ENCODE measurements at regions not wholly inside any gene's neighbourhood (a gene's known extent, or its start where the extent isn't known, plus 50 kb on each side); places are given as distances from the start of the nearest gene placed in this dataset.
A peak's percentile ranks its signal among the peaks of the same experiment; 100 is the strongest.
"Not testable (repeated sequence)": the region's sequence is repeated elsewhere in the genome, so short reads cannot be mapped to it uniquely, and the experiment has no call there.

DNA sequence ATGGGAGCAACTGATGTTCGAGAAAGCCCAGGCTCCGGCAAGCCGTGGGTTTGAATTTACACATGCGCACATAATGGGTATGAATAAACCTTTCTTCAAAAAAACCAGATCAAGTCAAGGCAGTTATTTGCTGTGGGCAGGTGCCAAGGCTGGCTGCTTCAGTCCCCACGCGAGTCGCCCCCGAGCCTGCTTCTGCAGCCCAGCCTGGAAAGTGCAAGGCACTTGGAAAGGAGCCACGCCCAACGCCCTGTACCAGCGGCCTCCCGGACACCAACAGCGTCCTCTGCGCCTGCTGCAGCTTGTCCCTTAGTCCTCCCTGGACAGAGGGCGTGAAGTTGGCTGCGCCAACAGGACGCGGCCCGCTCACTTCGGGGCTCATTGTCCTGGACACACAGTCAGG, 68.9 kb downstream of the KLF15 start:
- Histone ChIP-seq H3K9me3 (no peaks in the 10 kb centered on the region), H3K4me1 (peaks cover 0 to 43% (median 24%) of the 10 kb centered on the region in 4 donors), H3K4me3 (peak overlapping the region; percentile 51 to 64), H3K27me3 (no peaks in the 10 kb centered on the region), H3K27ac (peak overlapping the region; percentile 90 to 92), H3K36me3 (no peaks in the 10 kb centered on the region)
- DNase-seq: peak; percentile 56 to 89
- intact Hi-C loops (cut with DNase I; ENCODE audit: low total_unique reads): loop anchor here (5.0 kb wide), 1 partner anchor 69 kb away; the partner anchor contains the start of gene KLF15
- TF ChIP-seq, protein P1, sequence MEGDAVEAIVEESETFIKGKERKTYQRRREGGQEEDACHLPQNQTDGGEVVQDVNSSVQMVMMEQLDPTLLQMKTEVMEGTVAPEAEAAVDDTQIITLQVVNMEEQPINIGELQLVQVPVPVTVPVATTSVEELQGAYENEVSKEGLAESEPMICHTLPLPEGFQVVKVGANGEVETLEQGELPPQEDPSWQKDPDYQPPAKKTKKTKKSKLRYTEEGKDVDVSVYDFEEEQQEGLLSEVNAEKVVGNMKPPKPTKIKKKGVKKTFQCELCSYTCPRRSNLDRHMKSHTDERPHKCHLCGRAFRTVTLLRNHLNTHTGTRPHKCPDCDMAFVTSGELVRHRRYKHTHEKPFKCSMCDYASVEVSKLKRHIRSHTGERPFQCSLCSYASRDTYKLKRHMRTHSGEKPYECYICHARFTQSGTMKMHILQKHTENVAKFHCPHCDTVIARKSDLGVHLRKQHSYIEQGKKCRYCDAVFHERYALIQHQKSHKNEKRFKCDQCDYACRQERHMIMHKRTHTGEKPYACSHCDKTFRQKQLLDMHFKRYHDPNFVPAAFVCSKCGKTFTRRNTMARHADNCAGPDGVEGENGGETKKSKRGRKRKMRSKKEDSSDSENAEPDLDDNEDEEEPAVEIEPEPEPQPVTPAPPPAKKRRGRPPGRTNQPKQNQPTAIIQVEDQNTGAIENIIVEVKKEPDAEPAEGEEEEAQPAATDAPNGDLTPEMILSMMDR (IDR thresholded peaks at IDR 0.05): no peak

DNA sequence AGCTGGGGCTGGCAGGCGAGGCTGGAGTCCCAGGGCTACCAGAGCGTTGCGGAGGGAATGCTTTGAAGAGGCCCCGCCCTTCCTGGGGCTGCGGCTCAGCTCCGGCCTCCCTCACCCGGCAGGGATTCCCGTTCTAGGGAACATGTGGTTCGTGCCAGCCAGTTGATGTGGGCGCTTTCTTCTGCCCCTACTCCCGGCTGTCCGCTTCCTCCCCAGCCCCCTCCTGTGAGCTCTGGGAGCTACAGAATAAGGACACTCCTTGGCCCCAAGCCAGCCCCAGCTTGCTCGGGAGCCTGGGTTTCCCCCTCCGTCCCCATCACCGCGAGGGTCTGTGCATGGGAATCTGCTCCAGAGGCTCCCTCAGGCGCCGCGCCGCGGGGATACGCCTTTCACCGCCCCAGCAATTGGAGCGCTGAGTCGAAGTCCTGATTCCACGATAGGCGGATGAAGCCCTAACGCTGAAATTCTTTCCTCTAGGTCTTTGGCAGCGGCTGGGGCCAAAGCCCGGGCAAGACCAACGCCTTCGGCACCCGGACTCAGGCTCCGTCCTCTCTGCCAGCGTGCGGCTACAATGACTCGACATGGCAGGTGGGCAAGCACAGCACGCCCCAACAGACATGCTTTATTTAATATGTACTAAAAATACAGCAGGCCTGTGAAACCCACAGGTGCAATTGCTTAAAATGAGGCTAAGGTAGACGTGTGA, 69.5 kb downstream of the KLF15 start:
- intact Hi-C loops (cut with DNase I; ENCODE audit: low total_unique reads): loop anchor here (5.0 kb wide), 1 partner anchor 70 kb away; the partner anchor contains the start of gene KLF15
- peak overlapping the region; percentile 90 to 92 for H3K27ac ChIP-seq
- peak overlapping the region; percentile 51 to 64 for H3K4me3 ChIP-seq

DNA sequence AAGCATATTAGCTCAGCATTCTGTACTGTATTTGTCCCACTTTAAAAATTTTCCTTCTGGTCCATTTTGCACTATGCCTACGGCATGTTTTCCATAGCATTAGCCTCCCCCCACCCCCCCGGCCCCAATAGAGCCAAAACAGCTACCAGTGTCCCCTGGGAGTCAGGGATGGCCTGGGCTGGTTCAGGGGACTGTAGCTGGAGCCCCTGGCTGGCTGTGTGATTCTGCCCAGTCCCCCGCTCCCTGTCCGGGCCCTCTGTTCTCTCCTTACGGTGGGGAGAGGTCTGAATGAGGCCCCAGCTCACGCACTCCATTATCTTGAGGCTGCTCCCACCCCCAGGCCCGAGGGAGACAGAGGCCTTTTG, 70.1 kb downstream of the KLF15 start:
- Histone ChIP-seq H3K4me1 (peaks cover 0 to 32% (median 22%) of the 10 kb centered on the region in 4 donors), H3K27me3 (no peaks in the 10 kb centered on the region), H3K4me3 (peak overlapping the region; percentile 51 to 64), H3K27ac (peak overlapping the region; percentile 90 to 92), H3K9me3 (no peaks in the 10 kb centered on the region), H3K36me3 (no peaks in the 10 kb centered on the region)
- DNase-seq: no peak
- intact Hi-C loops (cut with DNase I; ENCODE audit: low total_unique reads): loop anchor here (5.0 kb wide), 1 partner anchor 70 kb away; the partner anchor contains the start of gene KLF15
- TF ChIP-seq, protein P1 (IDR thresholded peaks at IDR 0.05): no peak

More for the DNA sequence above, 69.5 kb downstream of the KLF15 start:
- no peaks in the 10 kb centered on the region for H3K9me3 ChIP-seq
- TF ChIP-seq, protein P1 (IDR thresholded peaks at IDR 0.05): peak in 1 of 2 experiments; percentile 7
- no peaks in the 10 kb centered on the region for H3K36me3 ChIP-seq
- DNase-seq: peak; percentile 62 to 90
- peaks cover 0 to 37% (median 22%) of the 10 kb centered on the region in 4 donors for H3K4me1 ChIP-seq
- no peaks in the 10 kb centered on the region for H3K27me3 ChIP-seq

DNA sequence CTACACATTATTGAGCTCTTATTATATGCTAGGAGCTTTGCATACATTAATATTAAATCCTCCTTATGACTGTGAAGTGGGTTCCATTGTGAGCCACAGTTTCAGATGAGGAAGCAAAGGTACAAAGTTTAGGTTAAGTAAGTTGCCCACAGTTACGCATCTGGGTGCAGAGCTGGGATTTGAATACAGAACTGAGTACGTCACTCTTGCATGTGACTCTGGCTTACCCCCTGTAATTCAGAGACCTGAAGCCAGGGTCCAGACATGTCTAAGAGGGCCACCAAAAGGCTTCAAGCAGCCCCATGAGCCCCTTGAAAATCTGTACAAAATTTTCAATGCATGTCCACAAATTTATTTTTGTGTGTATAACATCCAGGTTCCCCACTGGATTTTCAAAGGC, 71.8 kb downstream of the KLF15 start:
- H3K4me1 ChIP-seq: peaks cover 0 to 31% (median 22%) of the 10 kb centered on the region in 4 donors
- intact Hi-C loops (cut with DNase I; ENCODE audit: low total_unique reads): loop anchor here (5.0 kb wide), 1 partner anchor 72 kb away; the partner anchor contains the start of gene KLF15
- TF ChIP-seq, protein P1 (IDR thresholded peaks at IDR 0.05): no peak
- H3K4me3 ChIP-seq: no peak overlapping the region
- no peaks in the 10 kb centered on the region for H3K27me3 ChIP-seq
- H3K36me3 ChIP-seq: no peaks in the 10 kb centered on the region
- H3K9me3 ChIP-seq: no peaks in the 10 kb centered on the region
- peak overlapping the region in 1 of 2 donors; percentile 92 for H3K27ac ChIP-seq
- no peak for DNase-seq

DNA sequence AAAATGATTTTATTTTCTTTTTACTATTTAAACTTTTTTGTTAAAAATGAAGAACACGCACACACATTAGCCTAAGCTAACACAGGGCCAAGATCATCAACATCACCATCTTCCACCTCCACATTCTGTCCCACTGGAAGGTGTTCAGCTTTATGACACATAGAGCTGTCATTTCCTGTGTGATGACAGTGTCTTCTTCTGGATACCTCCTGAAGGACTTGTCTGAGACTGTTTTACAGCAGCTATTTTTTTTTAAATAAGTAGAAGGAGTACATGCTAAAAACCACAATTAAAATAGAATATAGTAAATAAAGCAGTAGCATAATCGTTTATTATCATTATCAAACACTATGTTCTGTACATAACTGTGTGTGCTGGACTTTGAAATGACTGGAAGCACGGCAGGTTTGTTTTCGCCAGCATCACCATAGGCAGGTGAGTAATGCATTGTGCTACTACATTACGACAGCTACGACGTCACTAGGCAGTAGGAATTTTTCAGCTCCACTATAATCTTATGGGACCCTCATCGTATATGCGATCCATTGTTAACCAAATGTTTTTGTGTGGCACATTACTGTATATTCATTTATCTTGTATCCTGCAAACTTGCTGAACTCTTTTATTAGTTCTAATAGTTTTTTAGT, 72.8 kb downstream of the KLF15 start:
- H3K36me3 ChIP-seq: no peaks in the 10 kb centered on the region
- no peaks in the 10 kb centered on the region for H3K27me3 ChIP-seq
- H3K4me3 ChIP-seq: no peak overlapping the region
- H3K27ac ChIP-seq: no peak overlapping the region
- TF ChIP-seq, protein P1 (IDR thresholded peaks at IDR 0.05): no peak
- no peaks in the 10 kb centered on the region for H3K9me3 ChIP-seq
- intact Hi-C loops (cut with DNase I; ENCODE audit: low total_unique reads): no loop called here
- peak in 1 of 2 donors; percentile 25 for DNase-seq
- peaks cover 0 to 31% (median 22%) of the 10 kb centered on the region in 4 donors for H3K4me1 ChIP-seq

DNA sequence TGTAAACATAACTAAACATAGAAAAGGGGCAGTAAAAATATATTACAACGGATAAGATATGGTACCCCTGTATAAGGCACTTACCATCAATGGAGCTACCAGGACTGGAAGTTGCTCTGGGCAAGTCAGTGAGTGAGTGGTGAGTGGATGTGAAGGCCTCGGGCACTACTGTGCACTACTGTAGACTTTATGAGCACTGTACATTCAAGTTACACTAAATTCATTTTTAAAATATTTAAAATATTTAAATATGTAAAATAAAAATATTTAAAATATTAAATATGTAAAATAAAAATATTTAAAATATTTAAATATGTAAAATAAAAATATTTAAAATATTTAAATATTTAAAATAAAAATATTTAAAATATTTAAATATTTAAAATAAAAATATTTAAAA, 73.6 kb downstream of the KLF15 start:
- intact Hi-C loops (cut with DNase I; ENCODE audit: low total_unique reads); H3K27ac ChIP-seq; H3K9me3 ChIP-seq; H3K4me3 ChIP-seq; H3K36me3 ChIP-seq; H3K27me3 ChIP-seq; DNase-seq: not testable (repeated sequence)
- peaks cover 0 to 26% (median 22%) of the 10 kb centered on the region in 4 donors for H3K4me1 ChIP-seq
